Osteoblast (primary cell): ENCODE measurements at regions not wholly inside any gene's neighbourhood (a gene's known extent, or its start where the extent isn't known, plus 50 kb on each side); places are given as distances from the start of the nearest gene placed in this dataset.

Experiments
- DNase-seq: peaks from one replicate; pipeline ENCODE4 v3.0.0; 2011; ENCODE audit warnings: low spot score, mixed read lengths; ENCODE audit not compliant: insufficient read length; ENCODE audit errors: missing footprints
- H2AFZ ChIP-seq: 2 replicates; pipeline ENCODE4 v1.6.0; 2011; ENCODE audit warnings: mild to moderate bottlenecking, low read length
- H3K27ac ChIP-seq: 2 replicates; pipeline ENCODE4 v1.5.1; 2011; ENCODE audit warnings: mild to moderate bottlenecking, low read depth, low read length, moderate library complexity
- H3K27me3 ChIP-seq: 2 replicates; pipeline ENCODE4 v1.6.0; 2012; ENCODE audit warnings: mild to moderate bottlenecking, control low read depth, inconsistent platforms, low read length, moderate library complexity; ENCODE audit not compliant: insufficient read depth
- H3K36me3 ChIP-seq: 2 replicates; pipeline ENCODE4 v1.5.1; 2011; ENCODE audit warnings: mild to moderate bottlenecking, low read length, control low read depth, moderate library complexity; ENCODE audit not compliant: insufficient read depth
- H3K4me1 ChIP-seq: 2 replicates; pipeline ENCODE4 v1.5.1; 2011; ENCODE audit warnings: mild to moderate bottlenecking, low read length, control low read depth, moderate library complexity; ENCODE audit not compliant: insufficient read depth
- H3K4me2 ChIP-seq: 2 replicates; pipeline ENCODE4 v1.6.0; 2011; ENCODE audit warnings: mild to moderate bottlenecking, low read length; ENCODE audit not compliant: insufficient read depth
- H3K4me3 ChIP-seq: fragments of 200-600 bp; sonication (generic); 3 replicates; pipeline ENCODE4 v1.5.1; 2012; ENCODE audit warnings: mild to moderate bottlenecking, low read length, inconsistent platforms; ENCODE audit not compliant: insufficient read depth
- H3K79me2 ChIP-seq: 2 replicates; pipeline ENCODE4 v1.6.0; 2012; ENCODE audit warnings: mild to moderate bottlenecking, low read length, control low read depth, inconsistent platforms; ENCODE audit not compliant: insufficient read depth
- H3K9me3 ChIP-seq: 2 replicates; pipeline ENCODE4 v1.5.1; 2011; ENCODE audit warnings: low read depth, low read length, control low read depth
- H4K20me1 ChIP-seq: 2 replicates; pipeline ENCODE4 v1.6.0; 2012; ENCODE audit warnings: mild to moderate bottlenecking, low read length, control low read depth; ENCODE audit not compliant: insufficient read depth
- TF ChIP-seq, protein P1 (sequence below): IDR thresholded peaks from 2 replicates; pipeline ENCODE4 v1.5.1; 2011; ENCODE audit warnings: mild to moderate bottlenecking, low read depth, low read length, moderate library complexity; ENCODE audit errors: extremely low read depth

GRCh38 chr4:158051401-158052235 lies 121.2 kb downstream of the GASK1B start:
- Histone ChIP-seq H4K20me1 (no peaks in the 10 kb centered on the region), H3K4me1 (peaks cover 26% of the 10 kb centered on the region), H3K4me2 (peak overlapping the region; percentile 77), H3K79me2 (no peaks in the 10 kb centered on the region), H3K27me3 (no peaks in the 10 kb centered on the region), H3K9me3 (no peaks in the 10 kb centered on the region), H3K27ac (peak overlapping the region; percentile 84), H2AFZ (no peak overlapping the region), H3K36me3 (no peaks in the 10 kb centered on the region), H3K4me3 (no peak overlapping the region)
- TF ChIP-seq, protein P1, sequence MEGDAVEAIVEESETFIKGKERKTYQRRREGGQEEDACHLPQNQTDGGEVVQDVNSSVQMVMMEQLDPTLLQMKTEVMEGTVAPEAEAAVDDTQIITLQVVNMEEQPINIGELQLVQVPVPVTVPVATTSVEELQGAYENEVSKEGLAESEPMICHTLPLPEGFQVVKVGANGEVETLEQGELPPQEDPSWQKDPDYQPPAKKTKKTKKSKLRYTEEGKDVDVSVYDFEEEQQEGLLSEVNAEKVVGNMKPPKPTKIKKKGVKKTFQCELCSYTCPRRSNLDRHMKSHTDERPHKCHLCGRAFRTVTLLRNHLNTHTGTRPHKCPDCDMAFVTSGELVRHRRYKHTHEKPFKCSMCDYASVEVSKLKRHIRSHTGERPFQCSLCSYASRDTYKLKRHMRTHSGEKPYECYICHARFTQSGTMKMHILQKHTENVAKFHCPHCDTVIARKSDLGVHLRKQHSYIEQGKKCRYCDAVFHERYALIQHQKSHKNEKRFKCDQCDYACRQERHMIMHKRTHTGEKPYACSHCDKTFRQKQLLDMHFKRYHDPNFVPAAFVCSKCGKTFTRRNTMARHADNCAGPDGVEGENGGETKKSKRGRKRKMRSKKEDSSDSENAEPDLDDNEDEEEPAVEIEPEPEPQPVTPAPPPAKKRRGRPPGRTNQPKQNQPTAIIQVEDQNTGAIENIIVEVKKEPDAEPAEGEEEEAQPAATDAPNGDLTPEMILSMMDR: no peak
- peak; percentile 79 for DNase-seq

GRCh38 chr4:158050942-158051341 lies 121.9 kb downstream of the GASK1B start:
- TF ChIP-seq, protein P1: no peak
- H3K4me3 ChIP-seq: peak overlapping the region; percentile 34
- H2AFZ ChIP-seq: peak overlapping the region; percentile 9
- DNase-seq: no peak
- no peaks in the 10 kb centered on the region for H3K27me3 ChIP-seq
- H3K36me3 ChIP-seq: no peaks in the 10 kb centered on the region
- H3K79me2 ChIP-seq: no peaks in the 10 kb centered on the region
- H3K9me3 ChIP-seq: no peaks in the 10 kb centered on the region
- peak overlapping the region; percentile 77 for H3K4me2 ChIP-seq
- peaks cover 30% of the 10 kb centered on the region for H3K4me1 ChIP-seq
- no peaks in the 10 kb centered on the region for H4K20me1 ChIP-seq
- H3K27ac ChIP-seq: peak overlapping the region; percentile 84

- Histone ChIP-seq H3K4me1 (peaks cover 27% of the 10 kb centered on the region), H3K79me2 (no peaks in the 10 kb centered on the region), H3K36me3 (no peaks in the 10 kb centered on the region), H2AFZ (no peak overlapping the region), H3K4me2 (no peak overlapping the region), H3K9me3 (no peaks in the 10 kb centered on the region), H3K27me3 (no peaks in the 10 kb centered on the region), H4K20me1 (no peaks in the 10 kb centered on the region), H3K27ac (no peak overlapping the region), H3K4me3 (no peak overlapping the region)
- DNase-seq: peak; percentile 32
- TF ChIP-seq, protein P1: no peak
These were observed 126.5 kb downstream of the GASK1B start for GRCh38 chr4:158046345-158046744.

GRCh38 chr4:158043971-158044618 lies 128.7 kb downstream of the GASK1B start:
- Histone ChIP-seq H2AFZ (no peak overlapping the region), H3K4me2 (no peak overlapping the region), H3K9me3 (no peaks in the 10 kb centered on the region), H3K36me3 (no peaks in the 10 kb centered on the region), H3K79me2 (no peaks in the 10 kb centered on the region), H3K4me3 (no peak overlapping the region), H4K20me1 (no peaks in the 10 kb centered on the region), H3K27me3 (no peaks in the 10 kb centered on the region), H3K4me1 (peaks cover 20% of the 10 kb centered on the region), H3K27ac (no peak overlapping the region)
- no peak for DNase-seq
- TF ChIP-seq, protein P1: no peak
